ENCODE measurements at regions not wholly inside any gene's neighbourhood (a gene's known extent, or its start where the extent isn't known, plus 50 kb on each side); places are given as distances from the start of the nearest gene placed in this dataset.

- TF ChIP-seq CTCF (conservative IDR thresholded peaks at IDR 0.05; ENCODE audit: low read depth, low read length) (no peak), EZH2 (IDR thresholded peaks at IDR 0.05; ENCODE audit: borderline replicate concordance, low read depth, low read length, poor library complexity, severe bottlenecking) (no peak)
Measured at GRCh38 chr2:101617796-101618195, 79.7 kb upstream of the MAP4K4 start.
